C1 segment of cervical spinal cord (tissue), 14 donors: ENCODE measurements at regions not wholly inside any gene's neighbourhood (a gene's known extent, or its start where the extent isn't known, plus 50 kb on each side); places are given as distances from the start of the nearest gene placed in this dataset.
A peak's percentile ranks its signal among the peaks of the same experiment; 100 is the strongest.

Source experiments
- DNase-seq, 14 donors: peaks; one replicate each; lab custom pipeline; 2025; lab: John Stamatoyannopoulos, UW

- no peak for DNase-seq
Measured at GRCh38 chr10:29068966-29069365, 219.9 kb upstream of the LYZL1 start.

GRCh38 chr10:29069941-29070340, 218.9 kb upstream of the LYZL1 start:
- DNase-seq: no peak

GRCh38 chr10:29078919-29079318, 210.0 kb upstream of the LYZL1 start:
- no peak for DNase-seq

- DNase-seq: no peak
Measured at GRCh38 chr10:29081231-29081630, 207.6 kb upstream of the LYZL1 start.

GRCh38 chr10:29081951-29082685, 206.8 kb upstream of the LYZL1 start:
- DNase-seq: peak in 13 of 14 donors; percentile 4 to 79 (median 60)

GRCh38 chr10:29083096-29083495, 205.8 kb upstream of the LYZL1 start:
- peak in 12 of 14 donors; percentile 2 to 57 (median 26) for DNase-seq

GRCh38 chr10:29084681-29085307, 204.1 kb upstream of the LYZL1 start:
- DNase-seq: no peak

- no peak for DNase-seq
Measured at GRCh38 chr10:29089091-29089490, 199.8 kb upstream of the LYZL1 start.

GRCh38 chr10:29096303-29096824, 192.5 kb upstream of the LYZL1 start:
- no peak for DNase-seq

- DNase-seq: no peak
Measured at GRCh38 chr10:29098423-29098822, 190.4 kb upstream of the LYZL1 start.

GRCh38 chr10:29099001-29099400, 189.9 kb upstream of the LYZL1 start:
- no peak for DNase-seq

- no peak for DNase-seq
Measured at GRCh38 chr10:29099415-29099814, 189.5 kb upstream of the LYZL1 start.

GRCh38 chr10:29100505-29100904, 188.4 kb upstream of the LYZL1 start:
- no peak for DNase-seq

- peak in 5 of 14 donors; percentile 1 to 47 (median 11) for DNase-seq
Measured at GRCh38 chr10:29102233-29102632, 186.6 kb upstream of the LYZL1 start.

- no peak for DNase-seq
Measured at GRCh38 chr10:29102636-29103035, 186.2 kb upstream of the LYZL1 start.

GRCh38 chr10:29104661-29105399, 184.0 kb upstream of the LYZL1 start:
- DNase-seq: no peak

- DNase-seq: no peak
Measured at GRCh38 chr10:29105516-29106215, 183.2 kb upstream of the LYZL1 start.

GRCh38 chr10:29106287-29106686, 182.6 kb upstream of the LYZL1 start:
- DNase-seq: no peak

GRCh38 chr10:29107866-29108498, 180.9 kb upstream of the LYZL1 start:
- no peak for DNase-seq

- DNase-seq: no peak
Measured at GRCh38 chr10:29109707-29110571, 178.9 kb upstream of the LYZL1 start.
